ENCODE measurements at regions not wholly inside any gene's neighbourhood (a gene's known extent, or its start where the extent isn't known, plus 50 kb on each side); places are given as distances from the start of the nearest gene placed in this dataset.

DNA sequence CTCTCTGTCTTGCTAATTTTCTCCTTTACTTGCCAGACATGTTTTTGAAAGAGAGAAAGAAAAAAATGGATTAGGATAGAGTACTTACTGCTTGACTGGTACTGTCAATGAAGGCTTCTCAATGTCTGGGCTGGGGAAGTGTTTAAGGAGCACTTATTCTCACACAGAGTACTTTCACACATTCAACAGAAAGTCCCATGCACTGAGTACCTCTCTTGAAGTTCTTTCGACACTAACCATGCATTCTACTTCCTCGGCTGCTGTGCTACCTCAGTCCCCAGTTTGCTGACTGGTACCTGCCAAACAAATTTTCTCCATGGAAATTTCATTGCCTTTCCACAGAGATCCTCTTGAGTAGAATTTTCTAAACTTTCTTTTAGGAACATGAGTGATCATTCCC, 281.9 kb downstream of the RBM26 start:
- POLR2A ChIA-PET, result no interaction called here
- Histone ChIP-seq H3K4me3 (ENCODE audit: low read depth, low read length) (no peak overlapping the region), H3K36me3 (ENCODE audit: control insufficient read depth in 2 of 2, insufficient read depth in 1 of 2, low read length in 2 of 2) (no peaks in the 10 kb centered on the region), H3K9me3 (ENCODE audit: control insufficient read depth, insufficient read depth, low read depth, low read length) (no peaks in the 10 kb centered on the region), H3K4me1 (ENCODE audit: control insufficient read depth, insufficient read depth, low read length) (no peaks in the 10 kb centered on the region), H3K27ac (ENCODE audit: extremely low read depth, low read depth, low read length) (no peak overlapping the region)
- CTCF ChIA-PET, result no interaction called here
- TF ChIP-seq ZNF529 (tag by site-specific recombination; IDR thresholded peaks at IDR 0.05; ENCODE audit: insufficient replicate concordance) (no peak), ZNF114 (tag by site-specific recombination; IDR thresholded peaks at IDR 0.05) (no peak), ZNF10 (tag by site-specific recombination; IDR thresholded peaks at IDR 0.05) (no peak), FEZF1 (tag by site-specific recombination; IDR thresholded peaks at IDR 0.05) (no peak), SP3 (tag by site-specific recombination; IDR thresholded peaks at IDR 0.05) (no peak), ZXDB (tag by site-specific recombination; IDR thresholded peaks at IDR 0.05) (no peak), HOXC10 (CRISPR knock-in tag; IDR thresholded peaks at IDR 0.05) (no peak), ZNF248 (tag by site-specific recombination; IDR thresholded peaks at IDR 0.05) (no peak), ZNF335 (tag by site-specific recombination; conservative IDR thresholded peaks at IDR 0.05) (no peak), KLF9 (tag by site-specific recombination; IDR thresholded peaks at IDR 0.05; ENCODE audit: low read depth) (no peak), YY2 (tag by site-specific recombination; IDR thresholded peaks at IDR 0.05) (no peak)
- TF ChIP-seq, protein P1, sequence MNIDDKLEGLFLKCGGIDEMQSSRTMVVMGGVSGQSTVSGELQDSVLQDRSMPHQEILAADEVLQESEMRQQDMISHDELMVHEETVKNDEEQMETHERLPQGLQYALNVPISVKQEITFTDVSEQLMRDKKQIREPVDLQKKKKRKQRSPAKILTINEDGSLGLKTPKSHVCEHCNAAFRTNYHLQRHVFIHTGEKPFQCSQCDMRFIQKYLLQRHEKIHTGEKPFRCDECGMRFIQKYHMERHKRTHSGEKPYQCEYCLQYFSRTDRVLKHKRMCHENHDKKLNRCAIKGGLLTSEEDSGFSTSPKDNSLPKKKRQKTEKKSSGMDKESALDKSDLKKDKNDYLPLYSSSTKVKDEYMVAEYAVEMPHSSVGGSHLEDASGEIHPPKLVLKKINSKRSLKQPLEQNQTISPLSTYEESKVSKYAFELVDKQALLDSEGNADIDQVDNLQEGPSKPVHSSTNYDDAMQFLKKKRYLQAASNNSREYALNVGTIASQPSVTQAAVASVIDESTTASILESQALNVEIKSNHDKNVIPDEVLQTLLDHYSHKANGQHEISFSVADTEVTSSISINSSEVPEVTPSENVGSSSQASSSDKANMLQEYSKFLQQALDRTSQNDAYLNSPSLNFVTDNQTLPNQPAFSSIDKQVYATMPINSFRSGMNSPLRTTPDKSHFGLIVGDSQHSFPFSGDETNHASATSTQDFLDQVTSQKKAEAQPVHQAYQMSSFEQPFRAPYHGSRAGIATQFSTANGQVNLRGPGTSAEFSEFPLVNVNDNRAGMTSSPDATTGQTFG (tag by site-specific recombination; IDR thresholded peaks at IDR 0.05; ENCODE audit: borderline replicate concordance), result no peak
- TF ChIP-seq, protein P2, sequence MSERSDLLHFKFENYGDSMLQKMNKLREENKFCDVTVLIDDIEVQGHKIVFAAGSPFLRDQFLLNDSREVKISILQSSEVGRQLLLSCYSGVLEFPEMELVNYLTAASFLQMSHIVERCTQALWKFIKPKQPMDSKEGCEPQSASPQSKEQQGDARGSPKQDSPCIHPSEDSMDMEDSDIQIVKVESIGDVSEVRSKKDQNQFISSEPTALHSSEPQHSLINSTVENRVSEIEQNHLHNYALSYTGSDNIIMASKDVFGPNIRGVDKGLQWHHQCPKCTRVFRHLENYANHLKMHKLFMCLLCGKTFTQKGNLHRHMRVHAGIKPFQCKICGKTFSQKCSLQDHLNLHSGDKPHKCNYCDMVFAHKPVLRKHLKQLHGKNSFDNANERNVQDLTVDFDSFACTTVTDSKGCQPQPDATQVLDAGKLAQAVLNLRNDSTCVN (tag by site-specific recombination; optimal IDR thresholded peaks at IDR 0.05), result no peak
- TF ChIP-seq, protein P3, sequence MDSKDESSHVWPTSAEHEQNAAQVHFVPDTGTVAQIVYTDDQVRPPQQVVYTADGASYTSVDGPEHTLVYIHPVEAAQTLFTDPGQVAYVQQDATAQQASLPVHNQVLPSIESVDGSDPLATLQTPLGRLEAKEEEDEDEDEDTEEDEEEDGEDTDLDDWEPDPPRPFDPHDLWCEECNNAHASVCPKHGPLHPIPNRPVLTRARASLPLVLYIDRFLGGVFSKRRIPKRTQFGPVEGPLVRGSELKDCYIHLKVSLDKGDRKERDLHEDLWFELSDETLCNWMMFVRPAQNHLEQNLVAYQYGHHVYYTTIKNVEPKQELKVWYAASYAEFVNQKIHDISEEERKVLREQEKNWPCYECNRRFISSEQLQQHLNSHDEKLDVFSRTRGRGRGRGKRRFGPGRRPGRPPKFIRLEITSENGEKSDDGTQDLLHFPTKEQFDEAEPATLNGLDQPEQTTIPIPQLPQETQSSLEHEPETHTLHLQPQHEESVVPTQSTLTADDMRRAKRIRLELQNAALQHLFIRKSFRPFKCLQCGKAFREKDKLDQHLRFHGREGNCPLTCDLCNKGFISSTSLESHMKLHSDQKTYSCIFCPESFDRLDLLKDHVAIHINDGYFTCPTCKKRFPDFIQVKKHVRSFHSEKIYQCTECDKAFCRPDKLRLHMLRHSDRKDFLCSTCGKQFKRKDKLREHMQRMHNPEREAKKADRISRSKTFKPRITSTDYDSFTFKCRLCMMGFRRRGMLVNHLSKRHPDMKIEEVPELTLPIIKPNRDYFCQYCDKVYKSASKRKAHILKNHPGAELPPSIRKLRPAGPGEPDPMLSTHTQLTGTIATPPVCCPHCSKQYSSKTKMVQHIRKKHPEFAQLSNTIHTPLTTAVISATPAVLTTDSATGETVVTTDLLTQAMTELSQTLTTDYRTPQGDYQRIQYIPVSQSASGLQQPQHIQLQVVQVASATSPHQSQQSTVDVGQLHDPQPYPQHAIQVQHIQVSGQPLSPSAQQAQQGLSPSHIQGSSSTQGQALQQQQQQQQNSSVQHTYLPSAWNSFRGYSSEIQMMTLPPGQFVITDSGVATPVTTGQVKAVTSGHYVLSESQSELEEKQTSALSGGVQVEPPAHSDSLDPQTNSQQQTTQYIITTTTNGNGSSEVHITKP (tag by site-specific recombination; IDR thresholded peaks at IDR 0.05), result no peak
- TF ChIP-seq, protein P4, sequence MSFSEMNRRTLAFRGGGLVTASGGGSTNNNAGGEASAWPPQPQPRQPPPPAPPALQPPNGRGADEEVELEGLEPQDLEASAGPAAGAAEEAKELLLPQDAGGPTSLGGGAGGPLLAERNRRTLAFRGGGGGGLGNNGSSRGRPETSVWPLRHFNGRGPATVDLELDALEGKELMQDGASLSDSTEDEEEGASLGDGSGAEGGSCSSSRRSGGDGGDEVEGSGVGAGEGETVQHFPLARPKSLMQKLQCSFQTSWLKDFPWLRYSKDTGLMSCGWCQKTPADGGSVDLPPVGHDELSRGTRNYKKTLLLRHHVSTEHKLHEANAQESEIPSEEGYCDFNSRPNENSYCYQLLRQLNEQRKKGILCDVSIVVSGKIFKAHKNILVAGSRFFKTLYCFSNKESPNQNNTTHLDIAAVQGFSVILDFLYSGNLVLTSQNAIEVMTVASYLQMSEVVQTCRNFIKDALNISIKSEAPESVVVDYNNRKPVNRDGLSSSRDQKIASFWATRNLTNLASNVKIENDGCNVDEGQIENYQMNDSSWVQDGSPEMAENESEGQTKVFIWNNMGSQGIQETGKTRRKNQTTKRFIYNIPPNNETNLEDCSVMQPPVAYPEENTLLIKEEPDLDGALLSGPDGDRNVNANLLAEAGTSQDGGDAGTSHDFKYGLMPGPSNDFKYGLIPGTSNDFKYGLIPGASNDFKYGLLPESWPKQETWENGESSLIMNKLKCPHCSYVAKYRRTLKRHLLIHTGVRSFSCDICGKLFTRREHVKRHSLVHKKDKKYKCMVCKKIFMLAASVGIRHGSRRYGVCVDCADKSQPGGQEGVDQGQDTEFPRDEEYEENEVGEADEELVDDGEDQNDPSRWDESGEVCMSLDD (tag by site-specific recombination; IDR thresholded peaks at IDR 0.05), result no peak

DNA sequence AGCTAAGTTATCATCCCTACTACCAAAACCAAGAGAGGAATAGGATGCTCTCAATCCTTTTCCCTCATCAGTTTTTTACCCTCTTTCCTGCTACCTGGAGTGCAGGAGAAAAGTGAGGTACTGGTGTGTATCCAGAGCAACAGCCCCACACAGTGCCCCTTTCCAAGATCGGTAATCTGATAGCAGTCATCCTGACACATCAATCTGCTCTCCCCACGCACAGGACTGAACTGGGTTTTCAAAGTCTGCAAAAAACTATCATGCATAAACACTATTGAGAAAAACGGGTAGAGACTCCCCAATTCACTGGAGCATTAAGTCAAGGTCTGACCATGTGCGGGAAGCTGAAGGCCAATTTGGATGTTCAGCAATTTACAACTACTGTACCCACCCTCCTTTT, 284.8 kb downstream of the RBM26 start:
- Histone ChIP-seq H3K4me3 (ENCODE audit: low read depth, low read length) (no peak overlapping the region), H3K9me3 (ENCODE audit: control insufficient read depth, insufficient read depth, low read depth, low read length) (no peaks in the 10 kb centered on the region), H3K4me1 (ENCODE audit: control insufficient read depth, insufficient read depth, low read length) (no peaks in the 10 kb centered on the region), H3K36me3 (ENCODE audit: control insufficient read depth in 2 of 2, insufficient read depth in 1 of 2, low read length in 2 of 2) (no peaks in the 10 kb centered on the region), H3K27ac (ENCODE audit: extremely low read depth, low read depth, low read length) (no peak overlapping the region)
- ChIA-PET CTCF (no interaction called here), POLR2A (no interaction called here)
- TF ChIP-seq BCL11B (tag by site-specific recombination; IDR thresholded peaks at IDR 0.05; ENCODE audit: low read depth) (no peak), MEIS1 (CRISPR knock-in tag; IDR thresholded peaks at IDR 0.05; ENCODE audit: borderline replicate concordance) (no peak), ZNF16 (tag by site-specific recombination; IDR thresholded peaks at IDR 0.05; ENCODE audit: low read depth) (no peak), ZNF133 (tag by site-specific recombination; IDR thresholded peaks at IDR 0.05) (no peak), ZFHX2 (tag by site-specific recombination; conservative IDR thresholded peaks at IDR 0.05) (no peak), ZNF624 (tag by site-specific recombination; IDR thresholded peaks at IDR 0.05) (no peak), ZNF837 (tag by site-specific recombination; IDR thresholded peaks at IDR 0.05) (no peak), ZNF391 (tag by site-specific recombination; IDR thresholded peaks at IDR 0.05; ENCODE audit: borderline replicate concordance, low read depth) (no peak), ZNF654 (tag by site-specific recombination; IDR thresholded peaks at IDR 0.05; ENCODE audit: low read depth) (no peak), TCF7L2 (IDR thresholded peaks at IDR 0.05; ENCODE audit: borderline replicate concordance, low read depth, low read length) (no peak), ZNF510 (tag by site-specific recombination; IDR thresholded peaks at IDR 0.05; ENCODE audit: insufficient replicate concordance) (no peak)
- TF ChIP-seq, protein P5, sequence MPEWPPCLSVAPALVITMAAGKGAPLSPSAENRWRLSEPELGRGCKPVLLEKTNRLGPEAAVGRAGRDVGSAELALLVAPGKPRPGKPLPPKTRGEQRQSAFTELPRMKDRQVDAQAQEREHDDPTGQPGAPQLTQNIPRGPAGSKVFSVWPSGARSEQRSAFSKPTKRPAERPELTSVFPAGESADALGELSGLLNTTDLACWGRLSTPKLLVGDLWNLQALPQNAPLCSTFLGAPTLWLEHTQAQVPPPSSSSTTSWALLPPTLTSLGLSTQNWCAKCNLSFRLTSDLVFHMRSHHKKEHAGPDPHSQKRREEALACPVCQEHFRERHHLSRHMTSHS (tag by site-specific recombination; IDR thresholded peaks at IDR 0.05), result no peak
